ENCODE measurements at regions not wholly inside any gene's neighbourhood (a gene's known extent, or its start where the extent isn't known, plus 50 kb on each side); places are given as distances from the start of the nearest gene placed in this dataset.

DNA sequence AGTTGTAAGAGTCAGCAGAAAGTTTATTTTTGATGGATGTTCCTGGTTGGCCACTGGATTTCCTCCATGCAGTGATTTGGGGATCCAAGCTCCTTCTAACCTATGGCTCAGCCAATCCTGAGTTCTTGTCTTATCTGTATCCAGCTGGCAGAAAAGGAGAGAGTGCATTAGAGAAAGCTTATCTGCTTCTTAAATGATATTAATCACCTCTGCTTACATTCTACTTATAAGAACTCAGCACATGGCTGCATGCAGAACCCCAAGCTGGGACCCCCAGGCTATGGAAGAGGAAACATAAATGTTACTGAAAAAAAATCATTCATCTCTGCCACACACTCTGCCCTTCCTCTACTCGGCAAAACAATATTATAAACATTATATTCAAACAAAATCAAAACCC lies 739.8 kb upstream of the AUTS2 start:
- Histone ChIP-seq H3K4me1 (no peaks in the 10 kb centered on the region), H3K4me3 (replicated peaks in 1 of 3) (no peak overlapping the region), H3K27me3 (no peaks in the 10 kb centered on the region), H3K27ac (no peak overlapping the region), H3K9me3 (no peaks in the 10 kb centered on the region), H3K36me3 (no peaks in the 10 kb centered on the region)
- 84 to 91% methylated on average over 1 of the region's 1 CpG for WGBS, 2 donors
- DNase-seq, result no peak
- no peak for TF ChIP-seq POLR2A (IDR thresholded peaks at IDR 0.05)
- TF ChIP-seq, protein P1, sequence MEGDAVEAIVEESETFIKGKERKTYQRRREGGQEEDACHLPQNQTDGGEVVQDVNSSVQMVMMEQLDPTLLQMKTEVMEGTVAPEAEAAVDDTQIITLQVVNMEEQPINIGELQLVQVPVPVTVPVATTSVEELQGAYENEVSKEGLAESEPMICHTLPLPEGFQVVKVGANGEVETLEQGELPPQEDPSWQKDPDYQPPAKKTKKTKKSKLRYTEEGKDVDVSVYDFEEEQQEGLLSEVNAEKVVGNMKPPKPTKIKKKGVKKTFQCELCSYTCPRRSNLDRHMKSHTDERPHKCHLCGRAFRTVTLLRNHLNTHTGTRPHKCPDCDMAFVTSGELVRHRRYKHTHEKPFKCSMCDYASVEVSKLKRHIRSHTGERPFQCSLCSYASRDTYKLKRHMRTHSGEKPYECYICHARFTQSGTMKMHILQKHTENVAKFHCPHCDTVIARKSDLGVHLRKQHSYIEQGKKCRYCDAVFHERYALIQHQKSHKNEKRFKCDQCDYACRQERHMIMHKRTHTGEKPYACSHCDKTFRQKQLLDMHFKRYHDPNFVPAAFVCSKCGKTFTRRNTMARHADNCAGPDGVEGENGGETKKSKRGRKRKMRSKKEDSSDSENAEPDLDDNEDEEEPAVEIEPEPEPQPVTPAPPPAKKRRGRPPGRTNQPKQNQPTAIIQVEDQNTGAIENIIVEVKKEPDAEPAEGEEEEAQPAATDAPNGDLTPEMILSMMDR (IDR thresholded peaks at IDR 0.05), result no peak
- intact Hi-C loops (cut with DNase I), result no loop called here

DNA sequence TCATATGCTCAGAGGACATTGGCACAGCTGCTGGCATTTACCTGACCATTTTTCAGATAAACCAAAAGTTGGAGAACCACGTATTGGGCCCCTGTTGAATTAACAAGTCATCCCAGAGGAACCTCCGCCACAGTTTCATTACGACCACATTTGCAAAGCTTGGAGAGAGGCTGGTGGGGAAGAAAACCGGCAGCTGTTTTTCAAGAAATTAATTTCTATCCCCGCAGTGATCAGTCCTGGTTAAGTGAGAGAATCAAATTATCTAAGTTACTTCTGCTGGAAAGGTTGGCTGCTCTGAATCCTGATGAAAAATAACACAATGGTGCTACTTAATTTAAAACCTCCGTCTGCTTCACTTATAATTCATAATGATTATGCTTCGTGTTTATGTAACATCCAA lies 737.1 kb upstream of the AUTS2 start:
- Histone ChIP-seq H3K27me3 (no peaks in the 10 kb centered on the region), H3K36me3 (no peaks in the 10 kb centered on the region), H3K9me3 (no peaks in the 10 kb centered on the region), H3K4me1 (no peaks in the 10 kb centered on the region), H3K27ac (no peak overlapping the region), H3K4me3 (replicated peaks in 1 of 3) (no peak overlapping the region)
- 88 to 90% methylated on average over 7 of the region's 7 CpGs for WGBS, 2 donors
- TF ChIP-seq, protein P1 (IDR thresholded peaks at IDR 0.05), result no peak
- DNase-seq, result no peak
- intact Hi-C loops (cut with DNase I), result no loop called here

DNA sequence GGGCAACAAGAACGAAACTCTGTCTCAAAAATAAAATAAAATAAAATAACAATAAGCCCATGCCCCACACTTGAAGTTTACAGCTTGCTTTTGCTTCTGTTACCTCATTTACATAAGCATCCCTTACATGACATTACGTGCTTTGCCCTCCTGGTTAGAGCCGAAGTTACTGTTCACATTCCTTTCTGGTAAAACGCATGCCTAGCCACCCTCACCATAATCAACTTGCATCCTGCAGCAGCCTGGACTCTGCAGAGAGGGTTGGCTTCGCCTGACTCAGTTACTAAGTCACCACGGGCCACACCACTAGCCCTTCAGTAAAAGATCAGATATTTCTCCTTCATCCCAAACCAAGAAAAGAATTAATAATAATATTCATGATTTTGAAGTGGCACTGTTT lies 736.0 kb upstream of the AUTS2 start:
- no peak for DNase-seq
- Histone ChIP-seq H3K4me1 (no peaks in the 10 kb centered on the region), H3K4me3 (replicated peaks in 1 of 3) (no peak overlapping the region), H3K27ac (no peak overlapping the region), H3K27me3 (no peaks in the 10 kb centered on the region), H3K9me3 (no peaks in the 10 kb centered on the region), H3K36me3 (no peaks in the 10 kb centered on the region)
- intact Hi-C loops (cut with DNase I), result no loop called here
- 90 to 91% methylated on average over 6 of the region's 6 CpGs for WGBS, 2 donors
- TF ChIP-seq POLR2A (IDR thresholded peaks at IDR 0.05), result no peak
- TF ChIP-seq, protein P1 (IDR thresholded peaks at IDR 0.05), result no peak

DNA sequence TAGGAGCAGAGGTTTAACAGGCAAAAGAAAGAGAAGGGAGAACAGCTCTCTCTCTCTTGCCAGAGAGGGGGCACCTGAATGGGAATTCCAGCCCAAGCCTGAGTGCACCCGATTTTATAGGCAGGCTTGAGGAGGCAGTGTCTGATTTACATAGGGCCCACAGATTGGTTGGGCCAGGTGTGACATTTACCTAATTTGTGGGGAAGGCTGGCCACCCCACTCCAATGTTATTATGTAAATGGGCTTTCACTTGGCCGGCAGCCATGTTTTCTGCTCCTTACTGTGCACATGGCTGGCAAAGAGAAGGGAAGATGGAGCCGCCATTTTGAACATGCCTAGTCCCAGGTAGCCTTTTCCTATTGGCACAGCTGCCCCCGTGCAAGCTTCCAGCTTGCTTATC lies 735.5 kb upstream of the AUTS2 start:
- Histone ChIP-seq H3K27ac (no peak overlapping the region), H3K9me3 (no peaks in the 10 kb centered on the region), H3K4me3 (replicated peaks in 1 of 3) (no peak overlapping the region), H3K36me3 (no peaks in the 10 kb centered on the region), H3K4me1 (no peaks in the 10 kb centered on the region), H3K27me3 (no peaks in the 10 kb centered on the region)
- TF ChIP-seq, protein P1 (IDR thresholded peaks at IDR 0.05), result no peak
- TF ChIP-seq POLR2A (IDR thresholded peaks at IDR 0.05), result no peak
- intact Hi-C loops (cut with DNase I), result no loop called here
- WGBS, 2 donors, result 82 to 88% methylated on average over 4 of the region's 4 CpGs
- no peak for DNase-seq

DNA sequence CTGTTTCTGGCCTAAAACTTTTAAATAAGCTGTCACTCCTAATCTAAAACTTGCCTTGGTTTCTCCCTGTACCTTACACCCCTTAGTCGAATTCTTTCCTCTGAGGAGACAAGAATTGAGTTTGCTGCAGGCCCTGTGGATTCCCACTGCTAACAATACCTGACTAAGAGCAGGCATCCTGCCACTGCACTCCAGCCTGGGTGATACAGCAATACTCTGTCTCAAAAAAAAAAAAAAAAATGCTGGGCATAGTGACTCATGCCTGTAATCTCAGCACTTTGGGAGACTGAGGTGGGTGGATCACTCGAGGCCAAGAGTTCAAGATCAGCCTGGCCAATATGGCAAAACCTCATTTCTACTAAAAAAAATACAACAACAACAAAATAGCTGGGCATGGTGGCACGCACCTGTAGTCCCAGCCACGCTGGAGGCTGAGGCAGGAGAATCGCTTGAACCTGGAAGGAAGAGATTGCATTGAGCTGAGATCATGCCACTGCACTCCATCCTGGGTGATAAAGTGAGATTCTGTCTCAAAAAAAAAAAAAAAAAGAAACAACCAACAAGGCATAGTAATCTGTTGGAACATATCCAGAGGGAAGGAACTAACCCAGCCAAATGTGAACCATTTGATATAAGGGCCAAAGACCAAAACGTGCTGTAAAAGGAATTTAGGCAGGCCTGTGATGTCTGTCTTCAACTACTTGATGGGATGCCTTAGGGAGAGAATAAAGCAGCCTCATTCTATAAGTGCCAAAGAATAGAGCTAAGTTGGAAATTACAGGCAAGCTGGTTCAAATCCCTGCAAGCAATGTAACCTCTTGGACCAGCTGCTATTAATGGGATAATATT lies 732.7 kb upstream of the AUTS2 start:
- Histone ChIP-seq H3K27me3 (no peaks in the 10 kb centered on the region), H3K4me1 (no peaks in the 10 kb centered on the region), H3K27ac (no peak overlapping the region), H3K4me3 (replicated peaks in 1 of 3) (no peak overlapping the region), H3K36me3 (no peaks in the 10 kb centered on the region), H3K9me3 (no peaks in the 10 kb centered on the region)
- TF ChIP-seq, protein P1 (IDR thresholded peaks at IDR 0.05), result no peak
- no peak for TF ChIP-seq POLR2A (IDR thresholded peaks at IDR 0.05)
- DNase-seq, result no peak
- intact Hi-C loops (cut with DNase I), result no loop called here
- WGBS, 2 donors, result 75 to 82% methylated on average over 6 of the region's 6 CpGs
